CD4-positive, alpha-beta T cell (primary cell): ENCODE measurements at regions not wholly inside any gene's neighbourhood (a gene's known extent, or its start where the extent isn't known, plus 50 kb on each side); places are given as distances from the start of the nearest gene placed in this dataset.

Experiments
- ATAC-seq: fragments of 200-7000 bp; cut with Tn5 transposase; one replicate; pipeline ENCODE4 v1.10.0; 2022; ENCODE audit warnings: mild to moderate bottlenecking; ENCODE audit not compliant: poor library complexity
- CTCF ChIA-PET: fragments of 350-600 bp; sonication (Branson Sonifier 250); formaldehyde crosslinking; loops from one replicate; lab custom pipeline; 2021; ENCODE audit warnings: antibody characterized with exemption, inconsistent platforms; lab: Charles Lee
- POLR2A ChIA-PET: fragments of 350-600 bp; sonication (Branson Sonifier 250); formaldehyde crosslinking; loops from one replicate; lab custom pipeline; 2021; ENCODE audit warnings: antibody characterized with exemption, inconsistent platforms; lab: Charles Lee
- DNase-seq, 14 experiments: peaks; one replicate each; pipeline ENCODE4 v3.0.0-alpha.2; 2013 to 2020; ENCODE audit warnings: mixed read lengths in 2 of 14
- H3K27ac ChIP-seq, 2 donors: one replicate each; pipeline versions ENCODE4 v1.5.1 to v1.7.0; 2013; ENCODE audit warnings: low read length in 2 of 2, low read depth in 1 of 2, mild to moderate bottlenecking in 1 of 2
- H3K27me3 ChIP-seq, 2 experiments: 1 replicate in 1 of 2; 2 replicates in 1 of 2; pipeline versions ENCODE4 v1.6.1 to v1.7.0; 2013; ENCODE audit warnings: low read length in 2 of 2, control low read depth in 1 of 2, mild to moderate bottlenecking in 1 of 2, moderate library complexity in 1 of 2; ENCODE audit not compliant: insufficient read depth in 2 of 2, control insufficient read depth in 1 of 2
- H3K36me3 ChIP-seq: one replicate; pipeline ENCODE4 v1.6.1; 2013; ENCODE audit warnings: low read length, control low read depth; ENCODE audit not compliant: insufficient read depth
- H3K4me1 ChIP-seq: one replicate; pipeline ENCODE4 v1.6.1; 2013; ENCODE audit warnings: low read length, control low read depth; ENCODE audit not compliant: insufficient read depth
- H3K4me3 ChIP-seq: one replicate; pipeline ENCODE4 v1.5.1; 2013; ENCODE audit warnings: mild to moderate bottlenecking, low read length, moderate library complexity
- H3K9me3 ChIP-seq, 2 experiments: 1 replicate in 1 of 2; 2 replicates in 1 of 2; pipeline versions ENCODE4 v1.6.1 to v1.7.0; 2013; ENCODE audit warnings: low read length in 2 of 2, mild to moderate bottlenecking in 2 of 2, control low read depth in 1 of 2, moderate library complexity in 1 of 2; ENCODE audit not compliant: control insufficient read depth in 1 of 2, insufficient read depth in 1 of 2
- H3K27ac Mint-ChIP-seq: one replicate; pipeline ENCODE4 v1.8.0; 2020; ENCODE audit warnings: mixed read lengths
- H3K27me3 Mint-ChIP-seq: one replicate; pipeline ENCODE4 v1.8.0; 2021; ENCODE audit warnings: mixed read lengths
- H3K36me3 Mint-ChIP-seq: one replicate; pipeline ENCODE4 v1.8.0; 2021; ENCODE audit warnings: low read depth, mixed read lengths
- H3K4me1 Mint-ChIP-seq: one replicate; pipeline ENCODE4 v1.8.0; 2021; ENCODE audit warnings: low read depth, mixed read lengths
- H3K4me3 Mint-ChIP-seq: one replicate; pipeline ENCODE4 v1.8.0; 2020; ENCODE audit warnings: mild to moderate bottlenecking, mixed read lengths
- H3K9me3 Mint-ChIP-seq: one replicate; pipeline ENCODE4 v1.8.0; 2020; ENCODE audit warnings: mixed read lengths
- intact Hi-C, 2 experiments: fragments of 100-400 bp; cut with DNase I in 1 of 2; cut with micrococcal nuclease in 1 of 2; formaldehyde crosslinking; loops; one replicate each; pipeline versions ENCODE4 v1.15.1 to v1.9.0; 2023 to 2025; cut with DNase I, micrococcal nuclease
- TF ChIP-seq, protein P1 (sequence below): fragments of 200-600 bp; IDR thresholded peaks from one replicate; pipeline ENCODE4 v1.8.0; 2022; ENCODE audit warnings: antibody characterized with exemption, mild to moderate bottlenecking

GRCh38 chr2:126244937-126245336 lies 411.0 kb upstream of the GYPC start:
- Mint-ChIP-seq H3K27ac (no peak overlapping the region), H3K36me3 (no peaks in the 10 kb centered on the region), H3K4me3 (no peak overlapping the region), H3K9me3 (no peaks in the 10 kb centered on the region), H3K27me3 (peaks cover 12% of the 10 kb centered on the region), H3K4me1 (no peaks in the 10 kb centered on the region)
- TF ChIP-seq, protein P1, sequence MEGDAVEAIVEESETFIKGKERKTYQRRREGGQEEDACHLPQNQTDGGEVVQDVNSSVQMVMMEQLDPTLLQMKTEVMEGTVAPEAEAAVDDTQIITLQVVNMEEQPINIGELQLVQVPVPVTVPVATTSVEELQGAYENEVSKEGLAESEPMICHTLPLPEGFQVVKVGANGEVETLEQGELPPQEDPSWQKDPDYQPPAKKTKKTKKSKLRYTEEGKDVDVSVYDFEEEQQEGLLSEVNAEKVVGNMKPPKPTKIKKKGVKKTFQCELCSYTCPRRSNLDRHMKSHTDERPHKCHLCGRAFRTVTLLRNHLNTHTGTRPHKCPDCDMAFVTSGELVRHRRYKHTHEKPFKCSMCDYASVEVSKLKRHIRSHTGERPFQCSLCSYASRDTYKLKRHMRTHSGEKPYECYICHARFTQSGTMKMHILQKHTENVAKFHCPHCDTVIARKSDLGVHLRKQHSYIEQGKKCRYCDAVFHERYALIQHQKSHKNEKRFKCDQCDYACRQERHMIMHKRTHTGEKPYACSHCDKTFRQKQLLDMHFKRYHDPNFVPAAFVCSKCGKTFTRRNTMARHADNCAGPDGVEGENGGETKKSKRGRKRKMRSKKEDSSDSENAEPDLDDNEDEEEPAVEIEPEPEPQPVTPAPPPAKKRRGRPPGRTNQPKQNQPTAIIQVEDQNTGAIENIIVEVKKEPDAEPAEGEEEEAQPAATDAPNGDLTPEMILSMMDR, result no peak
- ChIA-PET POLR2A (no interaction called here), CTCF (no interaction called here)
- Histone ChIP-seq H3K36me3 (no peaks in the 10 kb centered on the region), H3K4me1 (no peaks in the 10 kb centered on the region), H3K27me3 (no peaks in the 10 kb centered on the region), H3K27ac (no peak overlapping the region), H3K4me3 (no peak overlapping the region), H3K9me3 (no peaks in the 10 kb centered on the region)
- peak in 4 of 14 experiments; percentile 6 to 28 (median 10) for DNase-seq
- ATAC-seq, result no peak
- intact Hi-C loops, result no loop called here

DNA sequence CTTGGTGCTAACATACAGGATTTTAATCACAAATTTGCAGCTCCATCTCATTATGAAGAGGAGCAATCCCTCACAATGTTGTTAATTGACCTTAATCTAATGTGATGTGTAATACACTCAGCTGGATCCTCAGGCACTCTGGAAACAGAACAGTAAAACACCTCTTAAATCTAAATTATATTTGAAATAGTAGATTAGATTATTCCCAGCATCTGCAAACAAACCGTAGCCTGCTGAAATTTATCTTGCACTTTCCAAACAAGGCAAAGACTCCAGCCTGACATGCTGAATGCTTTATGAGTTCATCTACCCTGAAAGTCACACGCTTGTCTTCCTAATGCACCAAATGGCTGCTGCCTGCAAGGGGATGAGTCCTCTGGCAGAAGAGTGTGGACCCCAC lies 402.3 kb upstream of the GYPC start:
- no peaks in the 10 kb centered on the region for H3K9me3 ChIP-seq
- ChIA-PET POLR2A (no interaction called here), CTCF (no interaction called here)
- H3K4me3 ChIP-seq, result no peak overlapping the region
- ATAC-seq (no peak), DNase-seq (no peak)
- intact Hi-C loops, result loop anchor here in 1 of 2 experiments (2.0 kb wide), 1 partner anchor 41 kb away; no protein-coding TSS in a partner anchor
- Mint-ChIP-seq H3K27ac (no peak overlapping the region), H3K27me3 (no peaks in the 10 kb centered on the region), H3K9me3 (no peaks in the 10 kb centered on the region), H3K36me3 (no peaks in the 10 kb centered on the region), H3K4me1 (no peaks in the 10 kb centered on the region), H3K4me3 (no peak overlapping the region)
- H3K36me3 ChIP-seq, result no peaks in the 10 kb centered on the region
- H3K27me3 ChIP-seq, result no peaks in the 10 kb centered on the region
- no peaks in the 10 kb centered on the region for H3K4me1 ChIP-seq
- TF ChIP-seq, protein P1, result no peak
- H3K27ac ChIP-seq, result no peak overlapping the region

DNA sequence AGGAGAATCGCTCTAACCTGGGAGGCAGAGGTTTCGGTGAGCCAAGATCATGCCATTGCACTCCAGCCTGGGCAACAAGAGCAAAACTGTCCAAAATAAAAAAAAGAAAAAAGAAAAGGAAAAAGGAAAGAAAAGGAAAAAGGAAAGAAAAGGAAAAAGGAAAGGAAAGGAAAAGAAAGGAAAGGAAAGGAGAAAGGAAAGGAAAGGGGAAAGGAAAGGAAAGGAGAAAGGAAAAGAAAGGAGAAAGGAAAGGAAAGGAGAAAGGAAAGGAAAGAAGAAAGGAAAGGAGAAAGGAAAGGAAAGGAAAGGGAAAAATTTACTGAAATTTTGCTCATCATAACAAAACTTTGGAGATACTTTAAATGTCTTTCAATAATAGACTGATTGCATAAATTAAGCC lies 391.3 kb upstream of the GYPC start:
- Mint-ChIP-seq H3K9me3 (no peaks in the 10 kb centered on the region), H3K36me3 (no peaks in the 10 kb centered on the region), H3K27ac (no peak overlapping the region), H3K4me1 (no peaks in the 10 kb centered on the region), H3K27me3 (peaks cover 18% of the 10 kb centered on the region), H3K4me3 (no peak overlapping the region)
- DNase-seq, result no peak
- ChIA-PET POLR2A (no interaction called here), CTCF (no interaction called here)
- Histone ChIP-seq H3K9me3 (no peaks in the 10 kb centered on the region), H3K36me3 (no peaks in the 10 kb centered on the region), H3K27ac (no peak overlapping the region), H3K27me3 (no peaks in the 10 kb centered on the region), H3K4me3 (no peak overlapping the region), H3K4me1 (no peaks in the 10 kb centered on the region)
- intact Hi-C loops, result no loop called here
- ATAC-seq, result no peak
- TF ChIP-seq, protein P1, result no peak
